ENCODE measurements at regions not wholly inside any gene's neighbourhood (a gene's known extent, or its start where the extent isn't known, plus 50 kb on each side); places are given as distances from the start of the nearest gene placed in this dataset.

GRCh38 chr11:113629562-113629961 lies 76.5 kb downstream of the TMPRSS5 start:
- TF ChIP-seq, protein P1, sequence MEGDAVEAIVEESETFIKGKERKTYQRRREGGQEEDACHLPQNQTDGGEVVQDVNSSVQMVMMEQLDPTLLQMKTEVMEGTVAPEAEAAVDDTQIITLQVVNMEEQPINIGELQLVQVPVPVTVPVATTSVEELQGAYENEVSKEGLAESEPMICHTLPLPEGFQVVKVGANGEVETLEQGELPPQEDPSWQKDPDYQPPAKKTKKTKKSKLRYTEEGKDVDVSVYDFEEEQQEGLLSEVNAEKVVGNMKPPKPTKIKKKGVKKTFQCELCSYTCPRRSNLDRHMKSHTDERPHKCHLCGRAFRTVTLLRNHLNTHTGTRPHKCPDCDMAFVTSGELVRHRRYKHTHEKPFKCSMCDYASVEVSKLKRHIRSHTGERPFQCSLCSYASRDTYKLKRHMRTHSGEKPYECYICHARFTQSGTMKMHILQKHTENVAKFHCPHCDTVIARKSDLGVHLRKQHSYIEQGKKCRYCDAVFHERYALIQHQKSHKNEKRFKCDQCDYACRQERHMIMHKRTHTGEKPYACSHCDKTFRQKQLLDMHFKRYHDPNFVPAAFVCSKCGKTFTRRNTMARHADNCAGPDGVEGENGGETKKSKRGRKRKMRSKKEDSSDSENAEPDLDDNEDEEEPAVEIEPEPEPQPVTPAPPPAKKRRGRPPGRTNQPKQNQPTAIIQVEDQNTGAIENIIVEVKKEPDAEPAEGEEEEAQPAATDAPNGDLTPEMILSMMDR (IDR thresholded peaks at IDR 0.05) = no peak
- TF ChIP-seq POLR2A (IDR thresholded peaks at IDR 0.05) (no peak), EP300 (IDR thresholded peaks at IDR 0.05) (no peak)

Measured in tibial nerve (tissue), 4 donors.